NOMO-1 treated with DMSO at 0.1 percent for 48 hours (cell line): ENCODE measurements at regions not wholly inside any gene's neighbourhood (a gene's known extent, or its start where the extent isn't known, plus 50 kb on each side); places are given as distances from the start of the nearest gene placed in this dataset.
"Not testable (repeated sequence)": the region's sequence is repeated elsewhere in the genome, so short reads cannot be mapped to it uniquely, and the experiment has no call there.

Experiments used
- DNase-seq: peaks from one replicate; lab custom pipeline; 2025; ENCODE audit not compliant: unreplicated experiment; lab: John Stamatoyannopoulos, UW

GRCh38 chr6:50992704-50993625 is 174.3 kb downstream of the TFAP2B start:
- no peak for DNase-seq

GRCh38 chr6:50993941-50994720 is 175.5 kb downstream of the TFAP2B start:
- no peak for DNase-seq

- DNase-seq = no peak
Observed at GRCh38 chr6:50995036-50995435, 176.4 kb downstream of the TFAP2B start.

GRCh38 chr6:50998905-50999304 is 180.2 kb downstream of the TFAP2B start:
- DNase-seq = no peak

- no peak for DNase-seq
Observed at GRCh38 chr6:51001399-51001798, 182.7 kb downstream of the TFAP2B start.

GRCh38 chr6:51004380-51004779 is 185.7 kb downstream of the TFAP2B start:
- DNase-seq = no peak

- DNase-seq = no peak
Observed at GRCh38 chr6:51005779-51006178, 187.1 kb downstream of the TFAP2B start.

GRCh38 chr6:51007237-51007636 is 188.6 kb downstream of the TFAP2B start:
- DNase-seq = no peak

GRCh38 chr6:51008693-51009092 is 190.0 kb downstream of the TFAP2B start:
- DNase-seq = not testable (repeated sequence)

GRCh38 chr6:51013376-51013775 is 194.7 kb downstream of the TFAP2B start:
- no peak for DNase-seq

GRCh38 chr6:51015394-51015793 is 196.7 kb downstream of the TFAP2B start:
- no peak for DNase-seq

- DNase-seq = no peak
Observed at GRCh38 chr6:51016489-51016888, 197.8 kb downstream of the TFAP2B start.

- DNase-seq = no peak
Observed at GRCh38 chr6:51019806-51020205, 201.1 kb downstream of the TFAP2B start.

- no peak for DNase-seq
Observed at GRCh38 chr6:51021171-51021570, 202.5 kb downstream of the TFAP2B start.

GRCh38 chr6:51024126-51024525 is 205.5 kb downstream of the TFAP2B start:
- DNase-seq = no peak

- no peak for DNase-seq
Observed at GRCh38 chr6:51025082-51025777, 206.6 kb downstream of the TFAP2B start.

- DNase-seq = no peak
Observed at GRCh38 chr6:51027283-51028065, 208.8 kb downstream of the TFAP2B start.

- no peak for DNase-seq
Observed at GRCh38 chr6:51028276-51028675, 209.6 kb downstream of the TFAP2B start.

GRCh38 chr6:51029561-51029960 is 210.9 kb downstream of the TFAP2B start:
- DNase-seq = no peak

- DNase-seq = no peak
Observed at GRCh38 chr6:51045548-51045947, 226.9 kb downstream of the TFAP2B start.
